ENCODE measurements at regions not wholly inside any gene's neighbourhood (a gene's known extent, or its start where the extent isn't known, plus 50 kb on each side); places are given as distances from the start of the nearest gene placed in this dataset.
"Not testable (repeated sequence)": the region's sequence is repeated elsewhere in the genome, so short reads cannot be mapped to it uniquely, and the experiment has no call there.

GRCh38 chr14:104267895-104268294 lies 129.5 kb downstream of the KIF26A start:
- H3K4me3 ChIP-seq (ENCODE audit: low read length): no peak overlapping the region
- no peaks in the 10 kb centered on the region for H3K36me3 ChIP-seq (ENCODE audit: insufficient read depth, low read length)
- no peaks in the 10 kb centered on the region for H3K9me3 ChIP-seq (replicated peaks; ENCODE audit: low read length)
- H3K9ac ChIP-seq (ENCODE audit: low read depth, low read length): no peak overlapping the region
- H3K4me1 ChIP-seq (ENCODE audit: control insufficient read depth, insufficient read depth, low read length): no peaks in the 10 kb centered on the region
- no peak overlapping the region for H3K4me2 ChIP-seq (ENCODE audit: low read length)
- no peaks in the 10 kb centered on the region for H3K27me3 ChIP-seq (ENCODE audit: control insufficient read depth, insufficient read depth, low read length)

DNA sequence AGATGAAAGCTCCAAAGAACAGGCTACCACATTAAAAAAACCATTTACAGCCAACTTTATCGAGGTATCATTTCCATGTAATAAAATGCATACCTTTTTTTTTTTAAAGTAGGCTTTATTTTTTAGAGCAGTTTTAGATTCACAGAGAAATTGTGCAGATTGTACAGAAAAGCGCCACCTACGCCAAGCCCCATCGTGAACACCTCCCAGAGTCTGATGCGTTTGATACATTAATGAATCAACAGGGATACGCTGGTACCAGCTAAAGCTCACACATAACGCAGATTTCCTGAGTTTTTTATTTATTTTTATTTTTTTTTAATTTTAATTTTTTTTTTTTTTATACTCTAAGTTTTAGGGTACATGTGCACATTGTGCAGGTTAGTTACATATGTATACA lies 129.9 kb downstream of the KIF26A start:
- H3K36me3 ChIP-seq (ENCODE audit: insufficient read depth, low read length): no peaks in the 10 kb centered on the region

GRCh38 chr14:104268725-104269436 lies 130.5 kb downstream of the KIF26A start:
- H3K4me3 ChIP-seq (ENCODE audit: low read length): no peak overlapping the region
- no peaks in the 10 kb centered on the region for H3K36me3 ChIP-seq (ENCODE audit: insufficient read depth, low read length)
- no peak overlapping the region for H3K4me2 ChIP-seq (ENCODE audit: low read length)
- H3K27me3 ChIP-seq (ENCODE audit: control insufficient read depth, insufficient read depth, low read length): no peaks in the 10 kb centered on the region
- no peak overlapping the region for H3K9ac ChIP-seq (ENCODE audit: low read depth, low read length)
- no peaks in the 10 kb centered on the region for H3K9me3 ChIP-seq (replicated peaks; ENCODE audit: low read length)
- H3K4me1 ChIP-seq (ENCODE audit: control insufficient read depth, insufficient read depth, low read length): no peaks in the 10 kb centered on the region

More for the DNA sequence above, 129.9 kb downstream of the KIF26A start:
- Histone ChIP-seq H3K9me3 (replicated peaks; ENCODE audit: low read length) (no peaks in the 10 kb centered on the region), H3K4me1 (ENCODE audit: control insufficient read depth, insufficient read depth, low read length) (no peaks in the 10 kb centered on the region), H3K27me3 (ENCODE audit: control insufficient read depth, insufficient read depth, low read length) (no peaks in the 10 kb centered on the region), H3K9ac (ENCODE audit: low read depth, low read length) (no peak overlapping the region), H3K4me3 (ENCODE audit: low read length) (no peak overlapping the region), H3K4me2 (ENCODE audit: low read length) (no peak overlapping the region)

GRCh38 chr14:104269511-104270241 lies 131.3 kb downstream of the KIF26A start:
- H3K4me1 ChIP-seq (ENCODE audit: control insufficient read depth, insufficient read depth, low read length): not testable (repeated sequence)

GRCh38 chr14:104271391-104271790 lies 133.0 kb downstream of the KIF26A start:
- H3K4me3 ChIP-seq (ENCODE audit: low read length): no peak overlapping the region
- no peak overlapping the region for H3K9ac ChIP-seq (ENCODE audit: low read depth, low read length)
- H3K36me3 ChIP-seq (ENCODE audit: insufficient read depth, low read length): no peaks in the 10 kb centered on the region
- no peaks in the 10 kb centered on the region for H3K9me3 ChIP-seq (replicated peaks; ENCODE audit: low read length)
- no peaks in the 10 kb centered on the region for H3K4me1 ChIP-seq (ENCODE audit: control insufficient read depth, insufficient read depth, low read length)
- no peak overlapping the region for H3K4me2 ChIP-seq (ENCODE audit: low read length)
- no peaks in the 10 kb centered on the region for H3K27me3 ChIP-seq (ENCODE audit: control insufficient read depth, insufficient read depth, low read length)

More at GRCh38 chr14:104269511-104270241, 131.3 kb downstream of the KIF26A start:
- not testable (repeated sequence) for H3K9ac ChIP-seq (ENCODE audit: low read depth, low read length); H3K4me3 ChIP-seq (ENCODE audit: low read length); H3K36me3 ChIP-seq (ENCODE audit: insufficient read depth, low read length); H3K27me3 ChIP-seq (ENCODE audit: control insufficient read depth, insufficient read depth, low read length); H3K4me2 ChIP-seq (ENCODE audit: low read length); H3K9me3 ChIP-seq (replicated peaks; ENCODE audit: low read length)

GRCh38 chr14:104274806-104275205 lies 136.4 kb downstream of the KIF26A start:
- Histone ChIP-seq H3K27me3 (ENCODE audit: control insufficient read depth, insufficient read depth, low read length) (no peaks in the 10 kb centered on the region), H3K4me1 (ENCODE audit: control insufficient read depth, insufficient read depth, low read length) (no peaks in the 10 kb centered on the region), H3K9me3 (replicated peaks; ENCODE audit: low read length) (no peaks in the 10 kb centered on the region), H3K4me3 (ENCODE audit: low read length) (no peak overlapping the region), H3K36me3 (ENCODE audit: insufficient read depth, low read length) (no peaks in the 10 kb centered on the region), H3K4me2 (ENCODE audit: low read length) (no peak overlapping the region), H3K9ac (ENCODE audit: low read depth, low read length) (no peak overlapping the region)

- no peak overlapping the region for H3K9ac ChIP-seq (ENCODE audit: low read depth, low read length)
- no peaks in the 10 kb centered on the region for H3K36me3 ChIP-seq (ENCODE audit: insufficient read depth, low read length)
- no peaks in the 10 kb centered on the region for H3K27me3 ChIP-seq (ENCODE audit: control insufficient read depth, insufficient read depth, low read length)
- no peak overlapping the region for H3K4me2 ChIP-seq (ENCODE audit: low read length)
- no peaks in the 10 kb centered on the region for H3K9me3 ChIP-seq (replicated peaks; ENCODE audit: low read length)
- no peak overlapping the region for H3K4me3 ChIP-seq (ENCODE audit: low read length)
- H3K4me1 ChIP-seq (ENCODE audit: control insufficient read depth, insufficient read depth, low read length): no peaks in the 10 kb centered on the region
Measured at GRCh38 chr14:104277416-104278213, 139.2 kb downstream of the KIF26A start.

GRCh38 chr14:104278214-104278534 lies 139.8 kb downstream of the KIF26A start:
- no peak overlapping the region for H3K4me3 ChIP-seq (ENCODE audit: low read length)
- no peaks in the 10 kb centered on the region for H3K9me3 ChIP-seq (replicated peaks; ENCODE audit: low read length)
- H3K4me1 ChIP-seq (ENCODE audit: control insufficient read depth, insufficient read depth, low read length): no peaks in the 10 kb centered on the region
- H3K27me3 ChIP-seq (ENCODE audit: control insufficient read depth, insufficient read depth, low read length): no peaks in the 10 kb centered on the region
- H3K9ac ChIP-seq (ENCODE audit: low read depth, low read length): no peak overlapping the region
- no peak overlapping the region for H3K4me2 ChIP-seq (ENCODE audit: low read length)
- no peaks in the 10 kb centered on the region for H3K36me3 ChIP-seq (ENCODE audit: insufficient read depth, low read length)

DNA sequence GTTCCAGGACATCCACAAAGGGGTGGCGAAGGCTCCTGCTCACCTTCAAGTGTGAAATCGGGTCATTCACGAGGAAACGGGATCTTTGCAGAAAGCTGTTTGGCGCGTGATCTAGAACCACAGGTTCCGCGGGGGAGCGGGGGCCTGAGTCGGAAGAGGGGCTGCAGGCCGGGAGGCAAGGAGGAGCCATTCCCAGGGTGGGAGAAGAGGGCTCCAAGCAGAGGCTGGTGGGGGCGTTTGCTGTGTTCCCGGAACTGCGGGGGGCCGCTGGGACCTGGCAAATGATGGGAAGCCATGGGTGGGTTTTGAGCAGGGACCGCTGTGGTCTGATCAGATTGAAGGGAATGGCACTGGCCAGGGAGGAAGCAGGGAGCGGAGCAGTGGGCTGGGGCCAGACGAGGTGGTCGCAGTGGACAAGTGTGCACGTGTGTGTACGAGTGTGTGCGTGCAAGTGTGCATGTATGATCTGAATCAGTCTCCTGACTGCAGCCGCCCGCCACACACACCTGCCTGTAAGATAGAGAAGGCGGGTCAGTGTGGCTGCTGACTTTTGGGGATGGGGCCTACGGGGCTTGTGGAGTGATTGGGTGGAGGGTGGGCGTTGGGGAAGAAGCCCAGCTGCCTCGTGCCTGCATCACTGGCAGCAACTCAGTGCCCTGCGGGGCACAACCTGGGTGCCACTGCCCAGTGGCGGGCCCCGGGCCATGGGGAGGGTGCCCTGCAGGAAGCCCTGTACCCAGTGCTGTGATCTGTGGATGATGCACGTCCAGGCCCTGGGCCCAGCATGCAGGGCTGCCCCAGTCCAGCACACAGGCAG lies 141.9 kb downstream of the KIF26A start:
- no peaks in the 10 kb centered on the region for H3K4me1 ChIP-seq (ENCODE audit: control insufficient read depth, insufficient read depth, low read length)
- no peaks in the 10 kb centered on the region for H3K9me3 ChIP-seq (replicated peaks; ENCODE audit: low read length)
- no peak overlapping the region for H3K4me3 ChIP-seq (ENCODE audit: low read length)
- no peak overlapping the region for H3K9ac ChIP-seq (ENCODE audit: low read depth, low read length)
- no peak overlapping the region for H3K4me2 ChIP-seq (ENCODE audit: low read length)
- H3K27me3 ChIP-seq (ENCODE audit: control insufficient read depth, insufficient read depth, low read length): no peaks in the 10 kb centered on the region
- no peaks in the 10 kb centered on the region for H3K36me3 ChIP-seq (ENCODE audit: insufficient read depth, low read length)

DNA sequence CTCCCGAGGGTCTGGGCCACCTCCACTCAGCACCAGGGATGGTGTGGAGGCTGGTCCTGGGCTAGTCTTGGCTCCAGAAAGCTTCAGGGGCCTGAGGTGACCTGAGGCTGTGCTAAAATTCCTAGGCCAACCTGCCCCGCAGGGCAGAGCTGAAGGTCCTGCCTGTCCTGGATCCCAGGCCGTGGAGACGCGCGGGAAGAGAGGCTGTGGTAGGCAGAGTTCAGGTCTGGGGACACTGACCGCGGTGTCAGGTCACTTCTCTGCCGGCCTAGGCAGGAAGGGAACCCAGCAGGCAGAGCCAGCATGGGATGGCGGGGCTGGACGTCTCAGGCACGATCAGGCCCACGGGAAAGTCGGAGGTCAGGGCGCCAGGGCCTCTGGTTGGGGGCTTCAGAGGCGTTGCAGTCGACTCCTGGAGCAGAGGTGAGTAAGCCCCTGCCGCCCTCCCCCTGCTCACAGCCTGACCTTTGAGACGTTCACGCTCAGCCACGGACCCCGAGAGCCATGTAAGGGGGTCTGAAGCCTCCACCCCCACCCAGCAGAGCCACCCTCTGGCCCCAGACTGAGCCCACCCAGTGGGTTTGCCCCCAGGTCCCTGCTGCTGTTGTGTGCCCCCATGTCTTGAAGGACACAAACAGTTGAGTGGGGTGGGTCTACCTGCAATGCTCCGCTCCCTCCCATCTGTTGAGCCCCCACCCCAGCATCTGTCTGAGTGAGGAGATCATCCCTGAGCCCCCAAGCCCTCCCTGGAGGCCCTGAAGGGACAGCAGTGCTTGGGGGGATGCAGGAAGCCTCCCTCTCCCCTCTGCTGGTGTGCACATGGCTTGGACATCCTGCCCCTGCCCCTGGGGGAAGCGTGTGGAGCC lies 142.7 kb downstream of the KIF26A start:
- Histone ChIP-seq H3K4me3 (ENCODE audit: low read length) (no peak overlapping the region), H3K27me3 (ENCODE audit: control insufficient read depth, insufficient read depth, low read length) (no peaks in the 10 kb centered on the region), H3K9ac (ENCODE audit: low read depth, low read length) (no peak overlapping the region), H3K4me1 (ENCODE audit: control insufficient read depth, insufficient read depth, low read length) (no peaks in the 10 kb centered on the region), H3K9me3 (replicated peaks; ENCODE audit: low read length) (no peaks in the 10 kb centered on the region), H3K4me2 (ENCODE audit: low read length) (no peak overlapping the region), H3K36me3 (ENCODE audit: insufficient read depth, low read length) (no peaks in the 10 kb centered on the region)
